Gastrocnemius medialis (tissue), 4 donors: ENCODE measurements at regions not wholly inside any gene's neighbourhood (a gene's known extent, or its start where the extent isn't known, plus 50 kb on each side); places are given as distances from the start of the nearest gene placed in this dataset.
"Not testable (repeated sequence)": the region's sequence is repeated elsewhere in the genome, so short reads cannot be mapped to it uniquely, and the experiment has no call there.

Source experiments
- POLR2A ChIP-seq, 2 donors: fragments of 450-650 bp; IDR thresholded peaks; one replicate each; pipeline ENCODE4 v1.6.1; 2017; ENCODE audit warnings: antibody characterized with exemption in 2 of 2, mild to moderate bottlenecking in 2 of 2, moderate library complexity in 2 of 2
- TF ChIP-seq, protein P1 (sequence below), 5 experiments: fragments of 450-650 bp in 3 of 5; fragments of 200-600 bp in 2 of 5; sonication (generic) in 2 of 5; IDR thresholded peaks in 4 of 5; conservative IDR thresholded peaks in 1 of 5; 1 replicate in 4 of 5; 2 replicates in 1 of 5; pipeline ENCODE4 v1.5.1; 2016 to 2019; ENCODE audit warnings: antibody characterized with exemption in 5 of 5, mild to moderate bottlenecking in 3 of 5, moderate library complexity in 3 of 5

DNA sequence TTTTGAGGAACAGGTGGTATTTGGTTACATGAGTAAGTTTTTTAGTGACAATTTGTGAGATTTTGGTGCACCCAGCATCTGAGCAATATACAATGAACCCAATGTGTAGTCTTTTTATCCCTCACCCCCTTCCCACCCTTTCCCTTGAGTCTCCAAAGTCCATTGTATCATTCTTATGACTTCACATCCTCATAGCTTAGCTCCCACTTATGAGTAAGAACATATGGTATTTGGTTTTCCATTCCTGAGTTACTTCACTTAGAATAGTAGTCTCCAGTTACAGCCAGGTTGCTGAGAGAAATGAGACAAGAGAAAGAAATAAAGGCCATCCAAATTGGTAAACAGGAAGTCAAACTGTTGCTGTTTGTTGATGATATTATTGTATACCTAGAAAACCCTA is 87.5 kb downstream of the OTOR start:
- TF ChIP-seq, protein P1, sequence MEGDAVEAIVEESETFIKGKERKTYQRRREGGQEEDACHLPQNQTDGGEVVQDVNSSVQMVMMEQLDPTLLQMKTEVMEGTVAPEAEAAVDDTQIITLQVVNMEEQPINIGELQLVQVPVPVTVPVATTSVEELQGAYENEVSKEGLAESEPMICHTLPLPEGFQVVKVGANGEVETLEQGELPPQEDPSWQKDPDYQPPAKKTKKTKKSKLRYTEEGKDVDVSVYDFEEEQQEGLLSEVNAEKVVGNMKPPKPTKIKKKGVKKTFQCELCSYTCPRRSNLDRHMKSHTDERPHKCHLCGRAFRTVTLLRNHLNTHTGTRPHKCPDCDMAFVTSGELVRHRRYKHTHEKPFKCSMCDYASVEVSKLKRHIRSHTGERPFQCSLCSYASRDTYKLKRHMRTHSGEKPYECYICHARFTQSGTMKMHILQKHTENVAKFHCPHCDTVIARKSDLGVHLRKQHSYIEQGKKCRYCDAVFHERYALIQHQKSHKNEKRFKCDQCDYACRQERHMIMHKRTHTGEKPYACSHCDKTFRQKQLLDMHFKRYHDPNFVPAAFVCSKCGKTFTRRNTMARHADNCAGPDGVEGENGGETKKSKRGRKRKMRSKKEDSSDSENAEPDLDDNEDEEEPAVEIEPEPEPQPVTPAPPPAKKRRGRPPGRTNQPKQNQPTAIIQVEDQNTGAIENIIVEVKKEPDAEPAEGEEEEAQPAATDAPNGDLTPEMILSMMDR (IDR thresholded peaks at IDR 0.05 in 4 of 5, conservative IDR thresholded peaks at IDR 0.05 in 1 of 5) = not testable (repeated sequence)
- TF ChIP-seq POLR2A (IDR thresholded peaks at IDR 0.05) = not testable (repeated sequence)
